SW480 (cell line): ENCODE measurements at regions not wholly inside any gene's neighbourhood (a gene's known extent, or its start where the extent isn't known, plus 50 kb on each side); places are given as distances from the start of the nearest gene placed in this dataset.
A peak's percentile ranks its signal among the peaks of the same experiment; 100 is the strongest.
"Not testable (repeated sequence)": the region's sequence is repeated elsewhere in the genome, so short reads cannot be mapped to it uniquely, and the experiment has no call there.

Source experiments
- DNase-seq: peaks from one replicate; pipeline ENCODE4 v3.0.0-alpha.2; 2016; ENCODE audit warnings: low spot score

DNA sequence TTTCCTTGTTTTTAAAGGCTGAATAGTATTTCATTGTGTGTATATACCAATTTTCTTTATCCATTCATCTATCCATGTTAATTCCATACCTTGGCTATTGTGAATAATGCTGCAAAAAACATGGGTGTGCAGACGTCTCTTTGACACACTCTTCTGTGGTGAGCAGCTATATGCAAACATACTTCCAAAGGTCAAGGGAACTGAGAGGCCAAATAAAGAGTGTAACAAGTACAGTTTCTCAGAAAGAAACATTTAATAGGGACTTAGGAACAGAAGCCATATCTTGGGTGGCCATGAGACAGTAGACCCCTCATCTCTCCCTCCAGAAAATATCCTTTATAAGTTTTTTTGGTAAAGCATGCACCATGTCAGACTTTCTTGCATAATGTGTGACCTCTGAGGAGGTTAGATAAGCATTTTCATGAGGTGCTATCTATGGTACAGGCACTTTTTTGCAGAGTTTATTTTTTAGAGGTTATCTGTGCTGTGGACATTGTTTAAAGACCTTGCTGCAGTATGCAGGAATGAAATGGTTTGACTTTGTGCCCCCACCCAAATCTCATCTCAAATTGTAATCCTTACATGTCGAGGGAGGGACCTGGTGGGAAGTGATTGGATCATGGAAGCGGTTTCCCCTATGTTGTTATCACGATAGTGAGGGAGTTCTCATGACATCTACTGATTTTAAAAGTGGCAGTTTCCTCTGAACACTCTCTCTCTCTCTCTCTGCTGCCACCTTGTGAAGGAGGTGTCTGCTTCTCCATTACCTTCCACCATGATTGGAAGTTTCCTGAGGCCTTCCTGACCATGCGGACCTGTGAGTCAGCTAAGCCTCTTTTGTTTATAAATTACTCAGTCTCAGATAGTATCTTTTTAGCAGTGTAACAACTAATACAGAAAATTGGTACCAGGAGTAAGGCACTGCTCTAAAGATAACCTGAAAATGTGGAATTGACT lies 1202.3 kb downstream of the GALC start:
- DNase-seq: no peak

DNA sequence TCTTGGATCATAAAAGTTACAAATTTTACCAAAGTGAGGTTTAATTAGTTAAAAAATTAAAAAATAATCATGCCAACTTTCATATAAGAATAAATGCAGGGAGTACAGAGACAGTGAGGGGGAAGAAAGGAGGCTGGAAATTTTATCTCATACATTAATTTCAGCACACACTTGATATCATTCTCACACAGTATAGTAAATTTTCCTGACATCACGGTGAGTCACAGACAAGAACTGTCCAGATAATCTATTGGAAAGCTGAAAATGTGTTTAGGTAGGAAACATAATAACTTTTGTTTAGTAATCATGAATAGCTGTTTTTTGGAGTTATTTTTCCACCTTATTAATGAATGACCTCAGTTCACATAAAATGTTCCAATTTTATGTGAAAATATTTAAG lies 1204.8 kb downstream of the GALC start:
- no peak for DNase-seq

DNA sequence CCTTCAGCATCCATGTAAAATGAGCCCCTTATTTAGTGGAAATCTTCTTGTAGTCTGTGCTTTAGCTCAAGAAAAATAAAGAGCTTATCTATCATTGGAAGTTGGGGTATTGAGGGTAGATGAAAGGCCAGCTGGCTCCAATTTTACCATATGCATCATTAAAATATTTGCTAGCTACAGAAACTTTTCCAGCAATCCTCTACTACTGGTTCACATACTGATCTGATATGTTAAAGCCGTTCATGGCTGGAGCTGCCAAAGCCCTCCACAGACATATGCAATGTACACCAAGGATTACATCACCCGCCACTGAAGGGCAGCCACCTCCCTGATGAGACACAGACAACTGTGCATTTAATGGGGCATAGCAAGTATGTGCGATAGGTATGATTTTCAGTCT lies 1205.3 kb downstream of the GALC start:
- peak; percentile 20 for DNase-seq

DNA sequence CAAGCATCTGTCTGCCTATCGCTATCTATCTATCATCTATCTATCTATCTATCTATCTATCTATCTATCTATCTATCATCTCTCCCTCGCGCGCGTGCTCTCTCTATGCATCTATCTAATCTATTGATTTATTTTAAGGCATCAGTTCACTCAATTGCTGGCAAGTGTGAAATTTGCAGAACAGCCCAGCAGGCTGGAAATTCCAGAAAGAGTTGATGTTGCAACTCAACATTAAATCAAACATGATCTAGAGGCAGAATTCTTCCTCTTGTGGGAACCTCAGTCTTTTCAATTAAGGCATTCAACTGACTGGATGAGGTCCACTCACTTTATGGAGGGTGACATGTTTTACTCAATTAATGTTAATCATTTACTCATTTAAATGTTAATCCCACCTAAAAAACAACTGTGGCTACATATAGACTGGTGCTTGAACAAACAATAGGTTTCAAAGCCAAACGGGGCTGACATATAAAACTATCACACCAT lies 1210.8 kb downstream of the GALC start:
- DNase-seq: no peak

DNA sequence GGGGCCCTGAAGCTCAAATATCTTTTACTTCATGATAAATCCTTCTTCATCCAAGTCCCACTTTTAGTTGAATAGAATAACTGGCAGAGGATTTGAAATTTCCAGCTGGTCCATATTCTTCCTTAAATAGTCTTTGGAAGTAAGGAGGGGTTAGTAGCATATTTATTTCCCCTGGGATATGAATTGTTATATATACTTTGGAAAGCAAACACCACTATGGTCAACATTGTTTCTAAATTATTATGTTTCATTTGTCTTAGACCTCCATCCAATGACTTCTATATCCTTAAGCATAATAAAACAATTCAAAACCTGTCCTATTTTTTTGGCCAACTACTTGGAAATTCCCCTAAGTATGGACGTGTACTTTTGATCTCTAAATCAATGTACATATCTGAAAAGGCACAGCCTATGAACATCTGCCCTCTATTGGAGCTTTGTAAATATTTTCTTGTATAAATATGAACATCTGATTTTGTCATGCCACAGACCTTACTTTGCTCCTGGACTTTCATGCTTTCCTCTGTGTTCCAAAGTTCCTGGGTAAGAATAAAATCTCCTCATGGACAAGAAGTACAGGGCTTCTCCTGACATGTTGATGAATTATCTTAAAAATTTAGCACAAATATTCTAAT lies 1212.0 kb downstream of the GALC start:
- no peak for DNase-seq

DNA sequence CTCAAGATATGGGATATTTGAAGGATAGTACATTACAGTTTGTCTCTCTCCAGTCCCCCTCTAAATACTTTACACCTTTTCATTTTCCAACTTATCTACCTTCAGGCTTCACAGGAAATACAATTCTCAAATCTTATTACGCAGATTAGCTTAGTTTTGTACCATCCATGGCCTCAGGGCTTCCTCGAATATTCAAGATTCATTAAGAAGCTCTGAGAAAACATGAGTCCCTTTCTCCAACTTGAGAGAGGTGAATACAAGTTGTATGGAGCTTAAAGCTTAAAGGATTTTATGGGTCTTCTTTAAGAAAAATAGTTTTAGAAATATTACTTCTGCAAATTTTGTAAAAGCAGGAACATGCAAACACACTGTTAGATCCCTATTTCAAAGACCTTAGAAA lies 1212.5 kb downstream of the GALC start:
- DNase-seq: no peak

DNA sequence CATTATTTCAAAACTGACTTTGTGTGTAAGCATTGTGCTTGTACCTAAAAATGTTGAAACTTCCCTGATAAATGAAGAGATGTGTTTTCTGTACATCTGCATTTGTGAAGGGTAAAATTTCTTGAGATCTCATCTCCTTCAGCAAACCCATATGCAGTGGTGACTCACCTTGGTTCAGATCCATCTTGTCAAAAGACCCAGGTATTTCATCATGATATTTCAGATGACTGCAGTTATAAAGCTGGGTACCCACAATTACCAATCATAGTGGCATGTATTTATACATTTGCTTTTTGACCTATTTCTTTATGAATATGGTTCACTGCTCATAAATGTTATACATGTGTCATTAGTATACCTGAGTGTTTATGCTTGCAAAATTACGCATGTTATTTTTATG lies 1213.6 kb downstream of the GALC start:
- no peak for DNase-seq

DNA sequence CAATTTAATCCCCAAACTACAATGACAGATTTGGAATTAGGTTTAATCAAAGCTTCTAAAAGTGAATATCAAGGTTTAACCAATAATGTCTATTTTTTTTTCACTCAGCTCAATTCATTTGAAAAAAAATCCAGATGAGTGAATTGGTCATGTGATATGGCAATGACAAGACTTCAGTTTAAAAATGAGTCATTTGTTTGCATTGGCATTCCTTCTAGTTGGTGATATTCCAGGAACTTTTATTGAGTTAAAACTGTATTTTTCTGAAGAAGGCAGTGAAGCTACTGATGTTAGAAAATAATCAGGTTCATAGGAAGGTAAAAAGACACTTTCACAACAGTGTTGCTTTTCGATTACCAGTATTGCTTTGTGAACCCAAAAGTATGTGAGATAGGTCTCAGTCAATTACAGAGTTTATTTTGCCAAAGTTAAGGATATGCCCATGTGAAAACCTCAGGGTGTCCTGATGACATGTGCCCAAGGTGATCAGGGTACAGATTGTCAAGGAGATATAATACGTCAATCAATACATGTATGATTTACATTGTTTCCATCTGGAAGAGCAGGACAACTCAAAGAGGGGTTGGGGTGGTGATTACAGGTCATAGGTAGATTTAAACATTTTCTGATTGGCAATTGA lies 1214.9 kb downstream of the GALC start:
- no peak for DNase-seq

DNA sequence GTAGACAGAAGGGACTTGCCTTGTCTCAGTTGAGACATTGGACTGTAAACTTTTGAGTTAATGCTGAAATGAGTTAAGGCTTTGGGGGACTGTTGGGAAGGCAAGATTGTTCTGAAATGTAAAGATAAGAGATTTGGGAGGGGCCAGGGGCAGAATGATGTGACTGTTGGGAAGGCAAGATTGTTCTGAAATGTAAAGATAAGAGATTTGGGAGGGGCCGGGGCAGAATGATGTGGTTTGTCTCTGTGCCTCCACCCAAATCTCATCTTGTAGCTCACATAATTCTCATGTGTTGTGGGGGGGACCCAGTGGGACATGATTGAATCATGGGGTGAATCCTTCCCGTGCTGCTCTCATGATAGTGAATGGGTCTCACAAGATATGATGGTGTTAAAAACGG lies 1217.1 kb downstream of the GALC start:
- not testable (repeated sequence) for DNase-seq

DNA sequence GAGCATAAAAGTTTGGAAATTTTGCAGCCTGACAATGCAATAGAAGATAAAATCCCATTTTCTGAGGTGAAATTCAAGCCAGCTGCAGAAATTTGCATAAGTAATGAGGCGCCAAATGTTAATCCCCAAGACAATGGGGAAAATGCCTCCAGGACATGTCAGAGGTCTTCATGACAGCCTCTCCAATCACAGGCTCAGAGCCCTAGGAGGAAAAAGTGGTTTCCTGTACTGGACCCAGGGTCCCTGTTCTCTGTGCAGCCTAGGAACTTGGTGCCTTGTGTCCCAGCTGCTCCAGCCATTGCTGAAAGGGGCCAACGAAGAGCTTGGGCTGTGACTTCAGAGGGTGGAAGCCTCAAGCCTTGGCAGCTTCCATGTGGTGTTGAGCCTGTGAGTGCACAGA lies 1218.1 kb downstream of the GALC start:
- no peak for DNase-seq

DNA sequence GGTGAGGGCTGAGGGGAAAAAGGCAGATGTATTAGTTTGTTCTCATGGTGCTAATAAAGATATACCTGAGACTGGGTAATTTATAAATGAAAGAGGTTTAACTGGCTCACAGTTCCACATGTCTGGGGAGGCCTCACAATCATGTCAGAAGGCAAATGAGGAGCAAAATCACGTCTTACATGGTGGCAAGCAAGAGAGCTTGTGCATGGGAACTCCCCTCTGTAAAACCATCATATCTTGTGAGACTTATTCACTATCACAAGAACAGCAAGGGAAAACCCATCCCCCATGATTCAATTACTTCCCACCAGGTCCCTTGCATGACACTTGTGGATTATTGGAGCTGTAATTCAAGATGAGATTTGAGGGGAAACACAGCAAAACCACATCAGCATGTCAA lies 1220.9 kb downstream of the GALC start:
- DNase-seq: no peak

DNA sequence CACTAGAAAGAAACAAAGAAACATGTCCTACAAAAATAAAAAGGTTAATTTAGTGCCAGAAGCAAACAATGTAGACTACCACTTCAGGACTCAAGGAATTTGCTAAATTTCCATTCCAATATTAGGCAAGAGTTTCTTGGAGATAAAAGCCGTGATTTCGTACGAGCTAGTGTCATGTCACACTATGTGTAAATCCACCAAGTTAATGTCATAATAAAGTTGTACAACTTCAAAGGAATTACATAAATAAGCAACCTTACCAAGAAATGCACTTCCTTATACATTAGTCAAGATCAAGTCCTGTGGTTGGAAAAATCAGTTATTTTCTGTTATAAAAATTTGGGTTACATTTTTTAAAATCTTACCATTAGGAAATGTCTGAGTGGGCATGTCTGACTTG lies 1222.8 kb downstream of the GALC start:
- DNase-seq: no peak

DNA sequence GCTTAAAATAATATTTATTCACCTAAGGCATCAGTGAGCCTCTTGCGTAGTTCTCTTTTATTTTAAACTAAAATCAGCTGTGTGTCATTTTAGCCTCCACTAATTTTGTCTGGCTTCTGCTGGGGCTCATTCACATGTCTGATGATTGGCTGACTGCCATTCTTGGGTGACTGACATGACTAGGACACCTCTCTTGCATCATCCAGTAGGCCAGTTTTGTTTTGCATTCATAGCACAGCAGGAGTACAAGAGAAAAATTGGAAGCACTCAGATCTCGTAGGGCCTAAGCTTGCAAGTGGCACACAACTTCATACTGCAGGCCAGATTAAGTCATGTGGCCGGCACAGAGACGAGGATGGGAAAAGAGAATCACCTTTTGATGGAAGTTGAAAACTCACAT lies 1226.5 kb downstream of the GALC start:
- DNase-seq: no peak

DNA sequence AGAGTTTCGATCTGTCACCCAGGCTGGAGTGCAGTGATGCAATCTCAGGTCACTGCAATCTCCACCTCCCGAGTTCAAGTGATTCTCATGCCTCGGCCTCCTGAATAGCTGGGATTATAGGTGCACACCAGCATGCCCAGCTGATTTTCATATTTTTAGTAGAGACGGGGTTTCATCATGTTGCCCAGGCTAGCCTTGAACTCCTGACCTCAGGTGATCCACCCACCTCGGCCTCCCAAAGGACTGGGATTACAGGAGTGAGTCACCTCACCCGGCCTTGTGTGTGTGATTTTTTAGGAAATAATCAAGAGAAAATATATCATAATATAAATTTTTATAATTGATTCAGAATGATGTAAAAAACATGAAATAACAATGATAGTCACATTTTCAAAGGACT lies 1231.4 kb downstream of the GALC start:
- no peak for DNase-seq

DNA sequence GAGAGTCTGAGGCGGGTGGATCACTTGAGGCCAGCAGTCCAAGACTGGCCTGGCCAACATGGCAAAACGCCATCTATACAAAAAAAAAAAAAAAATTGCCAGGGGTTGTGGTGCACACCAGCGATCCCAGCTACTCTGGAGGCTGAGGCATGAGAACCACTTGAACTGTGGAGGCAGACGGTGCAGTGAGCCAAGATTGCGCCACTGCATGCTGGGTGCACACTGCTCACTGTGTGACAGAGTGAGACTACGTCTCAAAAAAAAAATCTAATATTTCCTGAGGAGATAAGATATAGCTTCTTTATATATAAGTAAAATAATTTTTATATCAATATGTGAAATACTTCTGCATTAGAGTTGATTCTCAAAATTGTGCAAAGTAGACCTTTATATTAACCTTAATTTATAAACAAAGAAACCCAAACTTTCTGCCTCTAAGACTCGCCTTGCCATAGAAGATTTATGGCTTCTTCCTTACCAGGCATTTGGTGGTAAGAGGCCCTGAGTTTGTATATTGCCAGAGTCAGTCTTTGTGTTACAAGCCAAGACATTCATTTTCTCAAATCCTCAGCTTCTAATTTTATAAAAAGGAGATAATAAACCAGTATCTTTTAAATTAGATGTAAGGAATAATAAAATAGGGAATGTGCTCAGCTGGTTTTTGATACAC lies 1226.7 kb downstream of the FLRT2 start:
- no peak for DNase-seq

DNA sequence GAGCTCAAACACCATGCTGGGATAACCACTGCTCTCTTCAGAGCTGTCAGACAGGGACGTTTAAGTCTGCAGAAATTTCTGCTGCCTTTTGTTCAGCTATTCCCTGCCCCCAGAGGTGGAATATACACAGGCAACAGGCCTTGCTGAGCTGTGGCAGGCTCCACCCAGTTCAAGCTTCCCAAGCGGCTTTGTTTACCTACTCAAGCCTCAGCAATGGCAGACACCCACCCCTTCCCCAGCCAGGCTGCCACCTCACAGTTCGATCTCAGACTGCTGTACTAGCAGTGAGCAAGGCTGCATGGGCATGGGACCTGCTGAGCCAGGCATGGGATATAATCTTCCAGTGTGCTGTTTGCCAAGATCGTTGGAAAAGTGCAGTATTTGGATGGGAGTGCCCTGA lies 1220.5 kb downstream of the FLRT2 start:
- not testable (repeated sequence) for DNase-seq

DNA sequence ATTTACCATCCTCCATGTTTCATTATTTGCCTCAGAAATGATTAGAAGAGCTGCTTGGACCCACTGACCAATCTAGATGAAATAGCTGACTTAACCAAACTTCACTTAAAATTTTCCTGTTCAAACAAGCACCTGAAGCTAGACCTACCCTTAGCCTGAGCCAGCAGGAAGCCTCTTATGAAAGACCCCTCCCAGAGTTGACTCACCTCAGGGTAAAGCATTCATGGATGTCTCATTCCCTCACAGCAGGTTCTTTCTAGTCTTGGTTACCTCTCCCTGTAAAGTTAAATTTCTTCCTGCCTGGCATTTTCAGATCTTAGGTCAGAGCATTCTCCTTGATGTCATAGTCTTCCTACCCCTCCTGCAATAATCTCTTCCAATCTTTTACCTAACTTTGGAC lies 1209.8 kb downstream of the FLRT2 start:
- no peak for DNase-seq

DNA sequence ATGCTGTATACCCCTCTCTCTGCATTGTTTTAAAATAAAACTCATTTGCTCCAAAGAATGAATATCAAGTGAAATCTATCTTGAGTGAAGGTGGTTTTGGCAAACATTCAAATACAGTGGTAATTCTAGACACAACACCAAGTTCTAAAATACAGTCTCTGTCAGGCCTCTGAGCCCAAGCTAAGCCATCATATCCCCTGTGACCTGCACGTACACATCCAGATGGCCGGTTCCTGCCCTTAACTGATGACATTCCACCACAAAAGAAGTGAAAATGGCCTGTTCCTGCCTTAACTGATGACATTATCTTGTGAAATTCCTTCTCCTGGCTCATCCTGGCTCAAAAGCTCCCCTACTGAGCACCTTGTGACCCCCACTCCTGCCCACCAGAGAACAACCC lies 1201.5 kb downstream of the FLRT2 start:
- DNase-seq: not testable (repeated sequence)

DNA sequence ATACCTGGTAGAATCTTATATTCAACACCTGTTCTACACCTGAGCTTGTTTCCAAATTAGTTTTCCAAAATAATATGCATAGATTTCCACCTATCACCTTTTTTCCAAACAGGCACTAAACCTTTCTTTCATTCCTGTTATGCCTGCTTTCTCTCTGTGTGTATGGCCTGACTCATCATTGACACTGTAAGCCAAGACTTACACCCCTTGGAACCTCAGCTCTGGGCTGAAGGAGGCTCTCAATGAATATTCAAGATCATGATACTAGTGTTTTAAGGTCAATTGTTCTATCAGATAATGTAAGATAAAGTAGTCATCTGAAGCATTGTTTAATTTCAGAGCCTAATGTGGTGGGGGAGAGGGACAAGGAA lies 1193.3 kb downstream of the FLRT2 start:
- no peak for DNase-seq

DNA sequence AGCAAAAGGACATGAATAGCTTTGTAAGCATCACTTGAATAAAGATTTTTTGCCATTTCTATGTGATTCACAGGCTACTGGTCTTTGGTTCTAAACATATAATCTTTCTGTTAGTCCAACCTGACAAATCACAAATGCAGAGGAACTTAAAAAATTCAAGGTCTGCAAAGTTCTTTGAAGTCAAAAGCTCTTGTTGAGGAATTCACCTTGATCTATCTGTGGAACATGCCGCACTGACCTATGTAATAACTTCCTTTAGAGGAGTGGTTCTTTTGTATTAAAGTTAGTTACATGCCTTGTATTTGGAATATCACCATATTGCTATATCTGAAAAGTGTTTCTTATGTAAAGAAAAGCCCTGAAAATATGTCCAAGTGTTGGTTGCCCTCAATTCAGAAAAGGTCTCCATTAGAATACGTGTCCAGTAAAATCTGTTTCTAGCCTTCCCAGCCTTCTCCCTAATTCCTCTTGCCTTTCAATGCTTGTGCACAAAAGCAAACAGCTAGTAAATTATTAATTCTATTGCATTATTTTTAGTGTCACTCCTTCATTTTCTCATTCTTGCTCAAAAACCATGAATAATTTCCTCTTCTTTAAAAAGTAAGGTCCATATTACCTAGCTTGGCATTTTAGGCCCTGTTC lies 1192.8 kb downstream of the FLRT2 start:
- no peak for DNase-seq

DNA sequence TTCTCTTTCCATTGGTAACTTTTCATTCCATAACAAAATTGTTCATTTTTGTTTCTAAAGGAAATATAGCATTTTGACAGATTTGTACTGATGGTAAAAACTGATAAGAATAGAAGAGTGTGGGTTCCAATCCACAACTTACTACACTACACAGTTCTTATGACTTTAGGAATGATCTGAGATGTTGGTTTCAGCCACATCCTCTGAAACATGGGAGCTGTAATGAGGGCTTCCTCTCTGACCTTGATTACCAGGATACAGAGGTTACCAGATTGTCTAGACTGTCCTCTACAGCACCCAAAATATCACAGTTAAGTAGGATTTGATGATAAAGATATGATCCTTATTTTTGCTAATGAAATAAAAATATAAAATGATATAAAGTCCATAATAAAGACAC lies 1184.6 kb downstream of the FLRT2 start:
- DNase-seq: no peak

DNA sequence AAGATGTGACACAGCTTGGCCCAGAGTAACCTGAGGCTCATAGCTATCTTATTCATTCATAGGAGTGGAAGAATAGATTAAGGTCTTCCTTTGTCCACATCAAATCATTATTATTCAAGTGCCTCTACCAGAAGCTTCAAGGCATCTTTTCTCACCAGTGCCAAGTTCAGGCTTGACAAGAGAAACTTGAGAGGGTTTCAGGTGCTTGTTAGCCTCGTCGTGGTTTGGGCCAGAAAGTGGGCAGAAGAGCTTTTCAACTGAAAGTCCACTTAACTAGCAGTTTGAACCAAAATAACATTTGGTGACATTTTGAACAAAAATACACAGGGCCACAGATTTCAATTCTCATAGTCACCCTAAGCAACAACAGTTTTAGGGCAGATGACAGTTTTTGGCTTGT lies 1184.2 kb downstream of the FLRT2 start:
- no peak for DNase-seq
